CD4-positive, alpha-beta T cell treated with Interleukin-21 for 1 hour (primary cell): ENCODE measurements at regions not wholly inside any gene's neighbourhood (a gene's known extent, or its start where the extent isn't known, plus 50 kb on each side); places are given as distances from the start of the nearest gene placed in this dataset.
"Not testable (repeated sequence)": the region's sequence is repeated elsewhere in the genome, so short reads cannot be mapped to it uniquely, and the experiment has no call there.

ENCODE experiments used
- DNase-seq: peaks from one replicate; pipeline ENCODE4 v3.0.0-alpha.2; 2020

DNA sequence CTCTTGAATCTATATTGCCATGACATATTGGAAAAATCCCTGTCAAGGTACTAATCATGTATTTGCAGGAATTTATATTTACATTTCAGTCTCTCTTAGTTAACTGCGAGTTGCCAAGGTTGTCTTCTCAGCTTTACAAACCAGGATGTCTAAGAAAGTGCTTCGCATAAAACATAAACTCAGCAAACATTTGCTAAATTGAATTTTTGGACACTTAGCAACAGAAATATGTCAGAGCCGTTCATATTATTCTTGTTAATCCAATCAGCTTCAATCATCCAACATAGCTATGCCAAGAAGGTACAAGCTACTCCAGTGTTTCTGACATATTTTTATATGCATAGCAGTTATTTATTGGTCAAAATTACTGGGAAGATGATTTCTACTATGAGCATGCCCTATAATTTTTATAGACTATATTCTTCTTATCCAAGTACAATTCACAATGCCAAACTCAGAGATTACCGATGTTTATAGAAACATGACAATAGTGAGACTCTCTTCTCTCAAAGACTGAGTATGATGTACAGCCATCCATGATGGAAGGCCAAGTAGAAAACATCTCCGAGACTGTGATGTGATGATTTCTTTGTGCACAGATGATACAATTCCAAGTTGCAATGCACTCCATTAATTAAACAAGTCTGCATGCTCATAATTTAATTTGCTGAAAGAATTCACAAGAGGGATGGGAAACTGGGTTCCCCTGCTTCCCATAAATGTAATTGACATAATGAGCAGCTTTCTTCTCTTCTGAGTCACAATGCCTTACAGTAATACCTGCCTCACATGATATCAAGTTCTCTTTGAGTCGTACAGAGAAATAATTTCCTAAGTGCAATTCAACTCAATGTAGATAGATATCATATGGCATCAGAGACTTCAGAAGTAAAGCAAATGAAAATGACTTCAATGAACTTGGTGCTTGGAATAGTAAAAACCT is 776.3 kb downstream of the EFNB2 start:
- no peak for DNase-seq

DNA sequence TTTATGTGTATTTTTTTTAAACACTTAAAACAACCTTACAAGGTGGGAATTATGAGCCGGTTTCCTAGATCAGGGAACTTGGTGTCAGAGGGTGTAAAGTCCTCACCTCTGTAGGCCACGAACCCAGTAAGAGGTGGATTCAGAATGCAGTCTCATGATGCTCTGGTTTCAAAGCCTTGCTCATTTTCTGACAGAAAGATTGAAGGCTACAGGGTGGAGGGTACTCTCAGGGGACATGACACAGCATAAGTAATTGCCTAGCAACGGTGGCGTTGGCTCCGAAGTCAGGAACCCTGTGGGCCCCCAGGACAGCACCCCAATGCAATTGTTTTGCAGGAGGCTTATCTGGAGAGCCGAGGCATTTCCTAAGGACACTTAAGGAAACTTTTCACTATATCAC is 794.7 kb downstream of the EFNB2 start:
- no peak for DNase-seq

DNA sequence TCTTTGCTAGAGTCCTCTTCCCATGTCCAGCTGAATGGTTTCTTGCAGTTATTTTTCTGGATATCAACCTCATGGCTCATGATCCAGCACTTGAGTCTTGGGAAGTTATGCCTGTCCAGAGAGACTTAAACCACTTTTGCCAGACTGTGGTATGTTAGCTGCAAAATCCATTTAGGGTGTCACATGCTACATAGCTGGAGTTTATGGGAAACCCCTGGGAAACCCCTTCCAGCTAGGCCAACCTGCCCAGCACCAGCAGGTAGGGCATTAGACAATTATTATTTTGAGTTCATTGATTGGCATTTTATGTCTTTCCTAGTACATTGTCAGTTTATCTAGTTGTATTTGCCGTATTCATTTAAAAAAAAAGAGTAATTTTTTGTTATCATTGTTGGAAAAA is 797.8 kb downstream of the EFNB2 start:
- DNase-seq: no peak

DNA sequence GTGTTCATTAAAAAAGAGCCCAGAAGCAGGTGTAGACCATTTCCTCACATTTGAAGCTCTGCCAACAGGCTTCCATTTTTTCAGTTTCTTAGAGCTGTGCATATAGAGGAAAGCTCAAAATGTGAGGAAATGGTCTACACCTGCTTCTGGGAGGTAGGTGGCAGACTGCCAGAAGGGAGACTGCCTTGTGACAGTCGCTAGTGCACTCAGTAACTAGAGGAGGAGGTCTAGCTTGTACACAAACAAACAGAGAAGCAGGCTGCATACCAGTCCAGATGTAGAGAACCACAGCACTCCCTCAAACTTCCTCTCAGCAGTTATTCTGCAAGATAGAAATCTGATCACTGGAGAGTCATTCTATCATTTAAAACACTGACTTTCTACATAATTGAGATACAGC is 800.2 kb downstream of the EFNB2 start:
- no peak for DNase-seq

DNA sequence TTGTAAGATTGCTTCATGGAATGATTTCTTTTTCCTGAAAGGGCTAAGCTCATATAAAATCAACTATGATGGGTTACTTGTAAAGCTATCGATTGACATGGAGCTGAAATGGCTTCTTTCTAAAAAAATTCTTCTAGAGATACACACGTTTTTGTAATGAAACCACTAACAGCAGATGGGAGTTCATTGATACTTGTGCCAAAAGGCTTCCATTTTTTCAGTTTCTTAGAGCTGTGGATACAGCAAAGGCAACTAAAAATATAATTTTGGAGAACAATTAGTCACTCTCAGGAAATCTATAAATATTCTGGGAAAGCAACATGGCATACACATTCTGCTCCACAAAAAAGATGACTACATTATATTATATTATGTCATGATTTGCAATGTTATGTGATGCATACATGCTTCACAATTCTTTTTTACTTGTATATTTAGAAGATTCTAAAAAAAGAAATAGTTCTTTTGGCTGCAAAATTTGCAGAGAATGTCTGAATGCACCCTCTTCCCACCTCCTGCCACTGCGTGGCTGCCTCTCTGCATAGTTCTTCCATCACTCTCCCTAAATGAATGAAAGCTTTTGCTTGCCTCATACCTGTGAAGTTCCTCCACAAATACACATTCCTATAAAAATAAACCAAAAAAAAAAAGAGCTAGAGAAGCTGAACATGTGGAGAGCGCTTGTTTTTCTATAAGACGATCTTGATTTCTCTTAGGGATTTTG is 802.5 kb downstream of the EFNB2 start:
- no peak for DNase-seq

DNA sequence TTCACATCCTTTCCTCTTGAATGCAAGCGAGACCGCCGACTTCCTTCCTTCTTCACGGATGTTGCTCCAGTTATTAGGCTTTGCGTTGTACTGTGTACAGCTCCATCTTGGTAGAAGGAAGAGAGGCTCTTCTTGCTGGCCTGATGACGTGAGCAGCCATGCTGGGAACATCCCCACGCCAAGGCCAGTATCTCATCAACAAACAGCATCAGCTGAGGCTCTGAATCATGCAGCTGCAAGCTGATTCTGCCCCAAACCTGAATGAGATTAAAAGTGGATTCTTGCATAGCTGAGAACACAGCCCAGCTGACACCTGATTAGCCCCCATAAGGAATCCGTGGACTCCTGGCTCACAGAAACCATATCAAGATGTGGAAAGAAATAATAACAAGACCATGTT is 809.6 kb downstream of the EFNB2 start:
- no peak for DNase-seq

DNA sequence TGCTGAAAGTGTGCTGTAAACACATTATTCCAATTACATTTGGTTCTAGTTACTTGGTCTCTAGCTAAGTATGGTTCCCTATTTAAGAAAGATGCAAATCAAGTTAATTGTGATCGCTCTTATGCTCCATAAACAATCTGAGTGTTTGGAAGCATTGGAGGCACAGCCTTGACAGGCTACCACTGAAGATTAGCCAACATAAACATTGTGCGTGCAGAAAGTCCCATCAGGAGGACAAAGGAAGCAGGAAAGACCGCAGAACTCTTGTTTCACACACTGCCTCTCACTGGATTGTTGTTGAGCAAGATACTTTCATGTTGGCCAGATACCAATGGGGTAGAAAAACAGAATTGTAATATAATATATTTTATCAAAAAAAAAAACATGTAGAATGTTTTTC is 814.4 kb downstream of the EFNB2 start:
- no peak for DNase-seq

DNA sequence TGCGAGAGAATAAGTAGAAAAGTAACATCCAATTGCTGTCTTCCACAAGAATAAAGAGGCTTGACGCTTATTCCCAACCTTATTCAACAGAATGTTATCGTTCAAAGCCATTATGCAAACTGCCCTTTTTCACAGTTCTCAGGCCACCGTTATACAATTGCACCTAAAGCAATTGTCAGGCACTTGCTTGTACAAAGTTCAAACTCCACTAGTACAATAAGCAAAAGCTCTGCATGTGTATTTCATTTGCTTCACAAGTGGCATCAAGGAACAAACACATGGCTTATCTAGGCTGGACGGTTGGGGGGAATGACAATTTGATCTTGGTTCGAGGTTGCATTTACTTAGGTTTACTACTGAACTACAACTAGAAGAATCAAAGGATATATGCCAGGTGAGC is 815.6 kb downstream of the EFNB2 start:
- DNase-seq: no peak

DNA sequence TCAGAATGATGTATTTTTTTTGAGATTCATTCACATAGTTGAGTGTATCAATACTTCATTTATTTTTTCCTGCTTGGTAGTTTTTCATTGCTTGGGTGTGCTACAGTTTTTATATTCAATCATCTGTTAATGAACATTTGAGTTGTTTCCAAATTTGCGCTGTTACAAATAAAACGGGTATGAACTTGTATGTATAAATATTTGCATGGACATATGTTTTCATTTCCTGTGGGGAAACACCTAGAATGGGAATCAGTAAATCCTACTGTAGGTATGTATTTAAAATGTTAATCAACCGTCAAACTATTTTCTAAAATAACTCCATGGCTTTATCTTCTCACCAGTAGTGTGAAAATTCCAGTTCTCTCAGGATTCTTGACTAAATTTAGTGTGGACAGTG is 826.3 kb downstream of the EFNB2 start:
- DNase-seq: no peak

DNA sequence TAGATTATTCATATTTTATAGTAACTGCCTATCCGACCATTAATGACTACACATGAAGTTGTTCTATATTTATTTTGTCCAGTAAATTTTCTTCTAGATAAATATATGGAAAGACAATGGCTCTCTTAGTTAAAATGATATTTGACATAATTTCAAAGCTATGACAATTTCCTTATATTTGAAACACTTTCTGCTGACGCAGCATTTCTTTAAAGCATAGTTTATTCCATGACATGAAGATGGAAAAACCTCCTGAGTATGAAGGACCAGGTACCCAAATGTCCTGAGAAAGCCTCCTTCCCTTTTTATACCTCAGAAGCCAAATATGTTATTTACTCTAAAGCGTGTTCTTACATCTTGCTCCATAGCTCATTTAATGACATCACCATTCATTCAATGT is 831.6 kb downstream of the EFNB2 start:
- DNase-seq: no peak

DNA sequence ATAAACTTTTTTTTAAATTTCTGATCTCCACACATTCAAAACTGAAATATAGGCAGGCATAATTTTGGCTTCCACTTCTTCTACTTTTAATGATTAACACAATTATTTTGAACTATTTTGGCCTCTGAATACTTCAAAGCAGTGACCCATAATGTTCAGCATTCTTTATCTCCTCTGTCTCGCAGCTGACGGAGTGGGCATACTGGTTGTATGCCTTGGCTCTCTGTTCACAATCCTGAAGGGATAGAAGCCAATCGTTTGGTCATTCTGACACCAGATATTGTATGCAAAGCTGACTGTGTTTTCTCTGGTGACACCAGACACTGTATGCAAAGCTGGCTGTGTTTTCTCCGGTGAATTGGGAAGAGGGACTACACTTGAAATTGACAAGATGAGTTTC is 833.0 kb downstream of the EFNB2 start:
- no peak for DNase-seq

DNA sequence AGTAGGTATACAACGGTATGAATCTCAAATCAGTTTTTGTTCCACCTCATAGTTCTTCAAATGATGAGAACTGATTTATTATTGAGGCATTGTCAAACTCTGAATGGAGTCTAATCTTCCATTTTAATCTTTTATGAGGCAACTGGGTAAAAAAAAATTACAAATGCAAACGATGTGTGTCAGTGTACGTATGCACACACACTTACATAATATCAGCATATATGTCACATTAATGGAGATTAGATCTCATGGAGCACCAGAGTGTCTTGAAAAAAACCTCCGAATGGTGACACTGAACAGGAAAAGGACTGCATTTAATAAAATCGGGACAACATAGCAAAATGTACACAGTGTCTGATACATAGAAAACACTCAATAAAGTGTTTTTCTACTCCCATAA is 842.7 kb downstream of the EFNB2 start:
- DNase-seq: no peak

DNA sequence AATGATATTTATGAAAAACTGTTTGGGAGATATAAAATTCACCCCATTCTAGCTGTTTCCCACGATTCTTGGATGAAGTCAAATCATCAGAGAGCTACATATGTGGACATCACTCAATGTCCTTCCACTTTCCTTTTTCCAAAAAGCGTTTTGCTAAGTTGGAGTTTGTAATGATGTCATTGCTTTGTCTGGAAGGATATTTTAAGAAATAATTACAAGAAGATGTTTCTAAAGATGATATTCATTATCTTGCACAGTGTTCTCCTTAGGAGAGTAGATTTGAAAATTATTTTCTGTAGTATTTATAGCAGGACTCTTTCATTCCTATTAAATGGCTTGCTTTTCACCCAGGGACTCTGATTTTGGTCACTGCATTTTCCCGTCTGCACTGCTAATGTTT is 851.2 kb downstream of the EFNB2 start:
- DNase-seq: no peak

DNA sequence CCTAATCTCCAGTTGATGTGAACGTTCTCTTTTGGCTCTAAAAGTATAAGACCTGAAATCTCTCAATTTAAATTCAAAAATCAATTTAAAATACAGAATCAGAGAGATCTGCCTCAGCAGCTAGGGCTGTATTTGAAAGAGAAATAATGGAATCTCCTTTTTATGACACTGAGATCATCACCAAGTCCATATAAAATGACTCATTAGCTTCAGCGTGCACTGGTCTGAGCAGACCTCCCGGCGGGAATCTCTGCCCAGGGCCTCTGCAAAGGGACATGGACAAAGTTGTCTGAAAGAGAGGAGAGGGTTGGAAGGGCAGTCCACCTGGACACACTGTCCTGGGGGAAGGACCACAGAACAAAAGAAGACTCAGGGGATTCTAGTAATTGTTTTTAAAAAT is 855.6 kb downstream of the EFNB2 start:
- no peak for DNase-seq

DNA sequence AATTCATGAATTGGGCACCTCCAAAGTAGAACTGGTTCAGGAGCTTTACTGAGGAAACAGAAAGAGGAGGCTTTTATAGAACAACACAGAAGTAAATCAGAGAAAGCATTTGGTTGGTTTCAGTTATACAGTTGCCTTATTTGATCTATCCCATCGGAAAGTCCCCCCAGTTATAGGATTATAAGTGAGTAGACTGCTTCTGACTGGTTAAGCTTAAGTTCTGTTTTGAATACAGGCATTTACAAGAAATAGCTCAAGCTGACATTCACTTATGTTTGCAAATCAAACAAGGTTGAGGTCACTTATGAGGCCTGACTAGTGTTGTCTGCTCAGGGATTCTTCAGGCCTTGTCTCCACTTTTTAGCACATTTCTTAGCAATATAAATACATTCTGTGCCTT is 857.4 kb downstream of the EFNB2 start:
- no peak for DNase-seq

DNA sequence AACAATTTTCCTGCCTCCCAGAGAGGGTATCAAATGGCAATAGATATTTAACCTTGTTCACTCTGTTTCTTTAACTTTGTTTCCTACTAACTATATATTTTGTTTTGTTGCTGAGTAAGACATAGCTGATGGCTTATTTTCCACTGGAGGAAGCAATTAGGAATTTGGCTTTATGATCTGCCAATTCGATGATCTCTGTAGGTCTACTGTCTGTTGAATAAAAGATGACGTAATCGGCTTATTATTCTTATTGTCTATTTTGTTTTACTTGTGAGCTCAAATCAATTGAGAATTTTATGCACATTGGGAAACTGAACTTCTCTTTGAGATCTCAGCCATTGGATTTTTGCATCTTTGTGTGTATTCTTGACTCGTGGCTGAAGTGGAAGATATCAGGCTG is 862.6 kb downstream of the EFNB2 start:
- no peak for DNase-seq

DNA sequence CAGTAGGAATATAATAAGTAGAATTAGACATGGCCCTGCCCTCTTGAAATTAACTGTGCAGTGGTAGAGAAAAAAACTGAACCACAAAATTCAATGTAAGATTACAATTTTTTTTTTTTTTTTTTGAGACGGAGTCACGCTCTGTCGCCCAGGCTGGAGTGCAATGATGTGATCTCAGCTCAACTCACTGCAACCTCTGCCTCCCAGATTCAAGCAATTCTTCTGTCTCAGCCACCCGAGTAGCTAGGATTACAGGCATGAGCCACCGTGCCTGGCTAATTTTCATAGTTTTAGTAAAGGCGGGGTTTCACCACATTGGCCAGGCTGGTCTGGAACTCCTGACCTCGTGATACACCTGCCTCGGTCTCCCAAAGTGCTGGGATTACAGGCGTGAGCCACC is 864.3 kb downstream of the EFNB2 start:
- DNase-seq: not testable (repeated sequence)

DNA sequence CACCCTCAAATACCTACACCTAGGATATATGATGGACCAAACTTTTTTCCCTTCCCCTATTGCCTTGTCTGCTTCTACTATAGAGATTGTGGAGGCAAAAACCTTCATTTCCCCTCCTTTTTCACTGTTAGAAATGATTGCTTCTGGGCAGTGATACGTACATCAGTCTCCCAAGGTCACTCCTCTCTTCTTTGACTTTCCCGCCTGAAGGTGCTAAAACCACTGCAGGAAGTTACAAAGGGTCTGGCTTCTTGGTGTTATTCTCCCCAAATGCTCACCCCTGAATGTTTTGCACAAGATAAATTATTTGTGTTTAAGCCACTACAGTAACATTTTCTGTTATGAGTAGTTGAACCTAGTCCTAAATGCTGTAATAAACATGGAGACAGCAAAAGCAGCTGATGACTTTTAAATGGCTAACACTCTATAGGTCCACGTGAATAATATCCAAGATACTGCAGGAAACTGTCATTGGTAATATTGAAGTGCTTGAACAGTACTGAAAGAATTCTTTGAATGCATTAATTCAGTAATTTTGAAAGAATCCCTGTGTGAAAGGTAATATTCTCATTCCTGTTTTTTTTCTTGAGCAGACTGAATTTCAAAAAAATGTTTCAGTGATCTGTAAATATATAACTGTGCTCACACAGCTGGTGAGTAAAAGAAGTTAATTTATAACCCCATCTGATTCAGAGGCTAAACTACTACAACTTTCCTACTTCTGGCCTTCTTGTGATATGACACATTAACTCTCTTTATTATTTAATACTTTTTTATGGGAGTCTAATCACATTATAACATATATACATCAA is 865.1 kb downstream of the EFNB2 start:
- DNase-seq: no peak

DNA sequence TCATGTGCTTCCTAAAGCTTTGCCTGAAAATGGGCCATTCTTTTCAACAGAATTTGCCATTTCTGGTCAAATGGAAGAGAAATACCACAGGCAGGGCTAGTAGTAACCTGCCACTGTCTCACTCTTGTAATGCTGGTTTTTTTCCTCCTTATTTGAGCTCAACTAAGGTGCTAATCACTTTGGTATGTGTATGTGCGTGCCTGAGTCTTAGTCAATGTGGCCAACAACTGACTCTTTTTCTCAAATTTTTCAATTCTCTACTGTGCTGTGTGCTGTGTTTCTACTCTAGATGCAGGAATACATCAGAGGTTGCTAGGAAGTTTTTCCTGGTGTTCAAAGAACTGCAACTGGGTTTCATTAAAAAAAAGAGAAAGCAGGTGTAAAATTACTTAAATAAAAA is 870.2 kb downstream of the EFNB2 start:
- DNase-seq: no peak

DNA sequence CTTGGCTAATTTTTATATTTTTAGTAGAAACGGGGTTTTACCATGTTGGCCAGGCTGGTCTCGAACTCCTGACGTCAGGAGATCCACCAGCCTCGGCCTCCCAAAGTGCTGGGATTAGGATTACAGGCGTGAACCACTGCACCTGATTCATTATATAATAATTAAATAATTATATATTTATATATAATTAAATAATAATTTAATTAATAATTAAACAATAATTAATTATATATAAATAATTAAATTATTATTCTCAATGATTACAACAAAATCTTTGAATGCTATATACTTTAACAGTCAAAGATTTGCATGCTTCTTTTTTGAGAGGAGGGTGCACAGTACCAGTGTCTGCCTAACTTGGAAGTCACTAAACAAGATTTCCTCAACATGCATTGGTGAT is 872.3 kb downstream of the EFNB2 start:
- no peak for DNase-seq

DNA sequence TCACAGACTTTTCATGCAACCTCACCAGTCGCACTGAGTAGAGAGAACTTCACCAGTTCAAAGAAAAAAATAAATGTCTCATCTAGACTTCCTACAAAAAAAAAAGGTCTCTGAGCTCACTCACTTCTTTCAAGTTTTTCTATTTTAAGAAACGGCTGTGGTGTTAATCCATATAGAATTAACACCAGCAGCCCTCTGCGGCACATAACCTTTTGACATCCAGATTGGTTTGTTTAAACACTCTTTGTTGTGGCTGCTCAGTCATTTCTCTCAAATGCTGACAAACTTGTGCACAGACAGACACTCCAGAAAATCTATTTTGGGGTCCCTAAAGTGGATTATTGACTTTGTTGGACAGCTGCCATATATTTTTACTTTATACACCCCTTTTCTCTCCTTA is 874.9 kb downstream of the EFNB2 start:
- DNase-seq: no peak

DNA sequence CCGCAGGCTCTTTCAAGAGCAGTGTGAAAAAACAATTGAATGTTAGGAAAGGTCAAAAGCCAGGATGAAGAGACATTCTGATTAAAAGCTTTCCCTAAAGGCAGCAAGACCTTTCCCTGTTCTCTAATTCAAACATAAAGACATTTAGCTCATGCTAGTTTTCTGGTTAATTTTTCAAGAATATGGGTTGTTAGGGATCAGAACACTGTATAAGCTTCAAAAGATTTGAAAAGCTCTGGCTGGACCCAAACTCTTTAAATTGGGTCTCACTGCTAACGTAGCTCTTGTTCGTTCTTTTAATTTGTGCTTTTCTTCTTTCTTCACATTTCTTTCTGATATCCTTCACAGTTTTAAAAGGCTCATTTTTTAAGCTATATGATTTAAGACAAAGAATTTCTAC is 877.0 kb downstream of the EFNB2 start:
- no peak for DNase-seq

DNA sequence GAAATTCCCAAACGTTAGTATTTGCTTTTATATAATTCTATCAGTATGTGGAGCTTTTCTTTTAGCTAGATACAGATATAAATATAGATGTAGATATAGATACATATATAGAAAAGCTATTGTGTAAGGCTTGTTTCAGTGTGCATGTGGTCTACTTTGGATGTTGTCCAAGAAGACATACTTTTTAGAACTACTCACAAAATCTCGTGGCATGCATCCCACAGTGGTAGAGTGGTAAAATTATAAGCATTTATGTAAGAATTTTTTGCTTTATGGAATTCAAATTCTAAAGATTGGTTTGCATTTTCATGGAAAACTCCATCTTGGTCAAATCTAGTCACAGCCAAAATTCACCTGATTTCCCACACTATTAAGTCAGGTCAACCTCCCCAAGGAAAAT is 880.4 kb downstream of the EFNB2 start:
- DNase-seq: no peak

DNA sequence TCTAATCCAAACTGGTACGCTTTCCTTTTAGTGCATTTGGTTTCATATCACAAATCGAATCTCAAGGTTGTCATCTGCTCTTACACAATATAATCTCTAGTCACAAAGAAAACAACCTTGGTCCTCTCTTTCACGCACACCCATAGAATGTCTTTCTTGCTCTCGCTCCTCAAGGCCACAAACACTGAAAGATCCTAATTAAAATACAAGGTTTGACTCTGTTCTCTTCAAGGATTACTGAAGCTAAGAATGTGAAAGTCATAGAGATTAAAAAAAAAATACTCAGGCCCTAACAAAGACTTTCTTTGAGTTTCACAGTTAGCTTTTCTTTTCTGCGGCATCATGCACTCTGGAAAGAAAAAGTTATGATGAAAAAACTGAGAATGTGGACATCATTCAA is 891.5 kb downstream of the EFNB2 start:
- DNase-seq: no peak
